ENCODE measurements at regions not wholly inside any gene's neighbourhood (a gene's known extent, or its start where the extent isn't known, plus 50 kb on each side); places are given as distances from the start of the nearest gene placed in this dataset.

GRCh38 chr10:129099486-129099885 lies 367.6 kb upstream of the MGMT start:
- ATAC-seq (no peak), DNase-seq (no peak)
- H3K9me3 Mint-ChIP-seq (ENCODE audit: insufficient read depth): no peaks in the 10 kb centered on the region
- H3K27me3 Mint-ChIP-seq (ENCODE audit: low read depth): peaks cover 2% of the 10 kb centered on the region
- H3K4me1 Mint-ChIP-seq (ENCODE audit: low read depth): peaks cover 31% of the 10 kb centered on the region
- CTCF ChIA-PET: no interaction called here
- H3K36me3 Mint-ChIP-seq (ENCODE audit: low read depth): peaks cover 3% of the 10 kb centered on the region
- no peak overlapping the region for H3K27ac Mint-ChIP-seq
- no peak overlapping the region for H3K4me3 Mint-ChIP-seq
- POLR2A ChIA-PET: no interaction called here

- H3K27me3 Mint-ChIP-seq (ENCODE audit: low read depth): peaks cover 2% of the 10 kb centered on the region
Measured at GRCh38 chr10:129099992-129100391, 367.0 kb upstream of the MGMT start.

GRCh38 chr10:129101232-129101980 lies 365.6 kb upstream of the MGMT start:
- H3K27ac Mint-ChIP-seq: peak overlapping the region; percentile 71
- ATAC-seq (no peak), DNase-seq (peak; percentile 21)
- H3K27me3 Mint-ChIP-seq (ENCODE audit: low read depth): peaks cover under 1% of the 10 kb centered on the region
- ChIA-PET CTCF (interaction anchor here (1.0 kb wide), 1 partner anchor 65 kb away, joined by 3 read pairs; no protein-coding TSS in a partner anchor), POLR2A (no interaction called here)
- H3K4me1 Mint-ChIP-seq (ENCODE audit: low read depth): peaks cover 38% of the 10 kb centered on the region
- H3K36me3 Mint-ChIP-seq (ENCODE audit: low read depth): peaks cover 3% of the 10 kb centered on the region
- H3K9me3 Mint-ChIP-seq (ENCODE audit: insufficient read depth): no peaks in the 10 kb centered on the region
- no peak overlapping the region for H3K4me3 Mint-ChIP-seq

More at GRCh38 chr10:129099992-129100391, 367.0 kb upstream of the MGMT start:
- CTCF ChIA-PET: no interaction called here
- no peak overlapping the region for H3K27ac Mint-ChIP-seq
- peaks cover 34% of the 10 kb centered on the region for H3K4me1 Mint-ChIP-seq (ENCODE audit: low read depth)
- ATAC-seq: no peak
- no peak overlapping the region for H3K4me3 Mint-ChIP-seq
- POLR2A ChIA-PET: no interaction called here
- no peak for DNase-seq
- peaks cover 3% of the 10 kb centered on the region for H3K36me3 Mint-ChIP-seq (ENCODE audit: low read depth)
- no peaks in the 10 kb centered on the region for H3K9me3 Mint-ChIP-seq (ENCODE audit: insufficient read depth)

- H3K27me3 Mint-ChIP-seq (ENCODE audit: low read depth): no peaks in the 10 kb centered on the region
- ChIA-PET CTCF (interaction anchor here (1.1 kb wide), 1 partner anchor 72 kb away, joined by 3 read pairs; no protein-coding TSS in a partner anchor), POLR2A (no interaction called here)
- peaks cover 35% of the 10 kb centered on the region for H3K4me1 Mint-ChIP-seq (ENCODE audit: low read depth)
- H3K27ac Mint-ChIP-seq: peak overlapping the region; percentile 2
- peaks cover 3% of the 10 kb centered on the region for H3K36me3 Mint-ChIP-seq (ENCODE audit: low read depth)
- H3K4me3 Mint-ChIP-seq: no peak overlapping the region
- no peak for ATAC-seq
- peak; percentile 4 for DNase-seq
- no peaks in the 10 kb centered on the region for H3K9me3 Mint-ChIP-seq (ENCODE audit: insufficient read depth)
Measured at GRCh38 chr10:129102906-129103693, 363.9 kb upstream of the MGMT start.

GRCh38 chr10:129104266-129105045 lies 362.6 kb upstream of the MGMT start:
- H3K36me3 Mint-ChIP-seq (ENCODE audit: low read depth): peaks cover 3% of the 10 kb centered on the region
- no peaks in the 10 kb centered on the region for H3K27me3 Mint-ChIP-seq (ENCODE audit: low read depth)
- POLR2A ChIA-PET: no interaction called here
- peaks cover 34% of the 10 kb centered on the region for H3K4me1 Mint-ChIP-seq (ENCODE audit: low read depth)
- H3K27ac Mint-ChIP-seq: no peak overlapping the region
- ATAC-seq (no peak), DNase-seq (peak; percentile 13)
- CTCF ChIA-PET: no interaction called here
- H3K9me3 Mint-ChIP-seq (ENCODE audit: insufficient read depth): no peaks in the 10 kb centered on the region
- H3K4me3 Mint-ChIP-seq: no peak overlapping the region

GRCh38 chr10:129105266-129105665 lies 361.8 kb upstream of the MGMT start:
- Mint-ChIP-seq H3K36me3 (ENCODE audit: low read depth) (peaks cover 3% of the 10 kb centered on the region), H3K4me3 (no peak overlapping the region), H3K27me3 (ENCODE audit: low read depth) (no peaks in the 10 kb centered on the region), H3K27ac (no peak overlapping the region), H3K4me1 (ENCODE audit: low read depth) (peaks cover 34% of the 10 kb centered on the region), H3K9me3 (ENCODE audit: insufficient read depth) (no peaks in the 10 kb centered on the region)
- ATAC-seq (no peak), DNase-seq (no peak)
- ChIA-PET CTCF (no interaction called here), POLR2A (no interaction called here)

- H3K36me3 Mint-ChIP-seq (ENCODE audit: low read depth): peaks cover 3% of the 10 kb centered on the region
- H3K9me3 Mint-ChIP-seq (ENCODE audit: insufficient read depth): no peaks in the 10 kb centered on the region
- ATAC-seq (no peak), DNase-seq (no peak)
- no peak overlapping the region for H3K4me3 Mint-ChIP-seq
- ChIA-PET POLR2A (no interaction called here), CTCF (no interaction called here)
- H3K4me1 Mint-ChIP-seq (ENCODE audit: low read depth): peaks cover 28% of the 10 kb centered on the region
- no peak overlapping the region for H3K27ac Mint-ChIP-seq
- no peaks in the 10 kb centered on the region for H3K27me3 Mint-ChIP-seq (ENCODE audit: low read depth)
Measured at GRCh38 chr10:129106314-129106713, 360.7 kb upstream of the MGMT start.

- H3K9me3 Mint-ChIP-seq (ENCODE audit: insufficient read depth): no peaks in the 10 kb centered on the region
- ChIA-PET POLR2A (no interaction called here), CTCF (no interaction called here)
- no peak overlapping the region for H3K27ac Mint-ChIP-seq
- no peak for DNase-seq
- H3K27me3 Mint-ChIP-seq (ENCODE audit: low read depth): no peaks in the 10 kb centered on the region
- no peak overlapping the region for H3K4me3 Mint-ChIP-seq
- peaks cover 16% of the 10 kb centered on the region for H3K4me1 Mint-ChIP-seq (ENCODE audit: low read depth)
- ATAC-seq: no peak
- H3K36me3 Mint-ChIP-seq (ENCODE audit: low read depth): no peaks in the 10 kb centered on the region
Measured at GRCh38 chr10:129107525-129107924, 359.5 kb upstream of the MGMT start.

GRCh38 chr10:129108378-129108777 lies 358.7 kb upstream of the MGMT start:
- Mint-ChIP-seq H3K4me1 (ENCODE audit: low read depth) (peaks cover 10% of the 10 kb centered on the region), H3K36me3 (ENCODE audit: low read depth) (no peaks in the 10 kb centered on the region), H3K4me3 (no peak overlapping the region), H3K9me3 (ENCODE audit: insufficient read depth) (no peaks in the 10 kb centered on the region), H3K27me3 (ENCODE audit: low read depth) (no peaks in the 10 kb centered on the region), H3K27ac (no peak overlapping the region)
- ATAC-seq (no peak), DNase-seq (no peak)
- POLR2A ChIA-PET: no interaction called here
- CTCF ChIA-PET: no interaction called here

- no peak overlapping the region for H3K27ac Mint-ChIP-seq
- ChIA-PET CTCF (no interaction called here), POLR2A (no interaction called here)
- H3K36me3 Mint-ChIP-seq (ENCODE audit: low read depth): no peaks in the 10 kb centered on the region
- H3K4me1 Mint-ChIP-seq (ENCODE audit: low read depth): peaks cover 9% of the 10 kb centered on the region
- H3K4me3 Mint-ChIP-seq: no peak overlapping the region
- H3K9me3 Mint-ChIP-seq (ENCODE audit: insufficient read depth): no peaks in the 10 kb centered on the region
- no peak for ATAC-seq
- DNase-seq: no peak
- no peaks in the 10 kb centered on the region for H3K27me3 Mint-ChIP-seq (ENCODE audit: low read depth)
Measured at GRCh38 chr10:129108994-129109393, 358.0 kb upstream of the MGMT start.

- no peaks in the 10 kb centered on the region for H3K9me3 Mint-ChIP-seq (ENCODE audit: insufficient read depth)
- H3K36me3 Mint-ChIP-seq (ENCODE audit: low read depth): no peaks in the 10 kb centered on the region
- H3K27me3 Mint-ChIP-seq (ENCODE audit: low read depth): no peaks in the 10 kb centered on the region
- CTCF ChIA-PET: no interaction called here
- POLR2A ChIA-PET: no interaction called here
- DNase-seq (no peak), ATAC-seq (no peak)
- no peak overlapping the region for H3K4me3 Mint-ChIP-seq
- H3K27ac Mint-ChIP-seq: no peak overlapping the region
- H3K4me1 Mint-ChIP-seq (ENCODE audit: low read depth): no peaks in the 10 kb centered on the region
Measured at GRCh38 chr10:129110780-129111179, 356.3 kb upstream of the MGMT start.

- no peaks in the 10 kb centered on the region for H3K36me3 Mint-ChIP-seq (ENCODE audit: low read depth)
- no peaks in the 10 kb centered on the region for H3K4me1 Mint-ChIP-seq (ENCODE audit: low read depth)
- H3K9me3 Mint-ChIP-seq (ENCODE audit: insufficient read depth): no peaks in the 10 kb centered on the region
- ATAC-seq (no peak), DNase-seq (no peak)
- POLR2A ChIA-PET: no interaction called here
- H3K27me3 Mint-ChIP-seq (ENCODE audit: low read depth): peaks cover 1% of the 10 kb centered on the region
- CTCF ChIA-PET: no interaction called here
- no peak overlapping the region for H3K27ac Mint-ChIP-seq
- no peak overlapping the region for H3K4me3 Mint-ChIP-seq
Measured at GRCh38 chr10:129111922-129112321, 355.1 kb upstream of the MGMT start.
